T-cell (primary cell): ENCODE measurements at regions not wholly inside any gene's neighbourhood (a gene's known extent, or its start where the extent isn't known, plus 50 kb on each side); places are given as distances from the start of the nearest gene placed in this dataset.

Experiments
- ATAC-seq, 4 experiments: fragments of 200-7000 bp in 3 of 4; fragments of 150-1000 bp in 1 of 4; cut with Tn5 transposase; replicated peaks in 1 of 4; 1 replicate in 3 of 4; 2 replicates in 1 of 4; pipeline ENCODE4 v1.10.0; 2021; ENCODE audit warnings: moderate library complexity in 3 of 4, mild to moderate bottlenecking in 2 of 4, moderate number of reproducible peaks in 1 of 4
- CTCF ChIA-PET, 2 donors: fragments of 300-600 bp; sonication (Branson Sonifier 250); formaldehyde crosslinking; loops; one replicate each; lab custom pipeline; 2022; ENCODE audit warnings: antibody characterized with exemption in 2 of 2; lab: Charles Lee
- POLR2A ChIA-PET, 2 donors: fragments of 300-600 bp; sonication (Branson Sonifier 250); formaldehyde crosslinking; loops; one replicate each; lab custom pipeline; 2022; ENCODE audit warnings: antibody characterized with exemption in 2 of 2; lab: Charles Lee
- DNase-seq, 35 experiments: peaks; one replicate each; pipeline versions ENCODE4 v3.0.0 to v3.0.0-alpha.2; 2013 to 2023
- H3K27ac ChIP-seq: one replicate; pipeline ENCODE4 v1.5.1; 2013; ENCODE audit warnings: low read length
- H3K27me3 ChIP-seq, 2 experiments: replicated peaks in 1 of 2; 1 replicate in 1 of 2; 2 replicates in 1 of 2; pipeline versions ENCODE4 v1.6.1 to v1.7.0; 2013; ENCODE audit warnings: low read length in 1 of 2, mixed read lengths in 1 of 2; ENCODE audit not compliant: control insufficient read depth in 2 of 2, insufficient read depth in 2 of 2; ENCODE audit errors: extremely low read depth in 1 of 2
- H3K36me3 ChIP-seq, 2 donors: 1 replicate in 1 of 2; 2 replicates in 1 of 2; pipeline versions ENCODE4 v1.6.1 to v1.7.0; 2013; ENCODE audit warnings: low read length in 1 of 2; ENCODE audit not compliant: control insufficient read depth in 2 of 2, insufficient read depth in 1 of 2; ENCODE audit errors: extremely low read depth in 1 of 2
- H3K4me1 ChIP-seq, 2 experiments: 1 replicate in 1 of 2; 2 replicates in 1 of 2; pipeline versions ENCODE4 v1.6.1 to v1.7.0; 2013; ENCODE audit warnings: low read length in 2 of 2, mixed read lengths in 1 of 2; ENCODE audit not compliant: insufficient read depth in 2 of 2, control insufficient read depth in 1 of 2; ENCODE audit errors: extremely low read depth in 1 of 2
- H3K4me3 ChIP-seq, 2 donors: 1 replicate in 1 of 2; 2 replicates in 1 of 2; pipeline versions ENCODE4 v1.5.1 to v1.7.0; 2013; ENCODE audit warnings: mild to moderate bottlenecking in 2 of 2, low read length in 1 of 2, moderate library complexity in 1 of 2; ENCODE audit not compliant: control insufficient read depth in 1 of 2; ENCODE audit errors: extremely low read depth in 1 of 2
- H3K9me3 ChIP-seq: 2 replicates; pipeline ENCODE4 v1.7.0; 2013
- H3K27ac Mint-ChIP-seq, 2 donors: one replicate each; pipeline ENCODE4 v1.8.0; 2020 to 2021; ENCODE audit warnings: mild to moderate bottlenecking in 2 of 2, mixed read lengths in 2 of 2
- H3K27me3 Mint-ChIP-seq, 2 donors: one replicate each; pipeline ENCODE4 v1.8.0; 2021 to 2022; ENCODE audit warnings: mixed read lengths in 2 of 2
- H3K36me3 Mint-ChIP-seq: one replicate; pipeline ENCODE4 v1.8.0; 2021; ENCODE audit warnings: mixed read lengths
- H3K4me1 Mint-ChIP-seq, 3 donors: one replicate each; pipeline ENCODE4 v1.8.0; 2020 to 2022; ENCODE audit warnings: mixed read lengths in 3 of 3, mild to moderate bottlenecking in 1 of 3
- H3K4me3 Mint-ChIP-seq, 3 donors: one replicate each; pipeline ENCODE4 v1.8.0; 2020 to 2022; ENCODE audit warnings: mild to moderate bottlenecking in 3 of 3, mixed read lengths in 3 of 3, moderate library complexity in 3 of 3
- H3K9me3 Mint-ChIP-seq, 3 donors: one replicate each; pipeline ENCODE4 v1.8.0; 2020 to 2022; ENCODE audit warnings: mixed read lengths in 3 of 3
- WGBS: methylation state at CpG from one replicate; pipeline ENCODE4 v1.1.5; 2013; ENCODE audit warnings: missing lambda C conversion rate; ENCODE audit not compliant: insufficient coverage; 5-methylcytosine and 5-hydroxymethylcytosine counted together

- Histone ChIP-seq H3K36me3 (no peaks in the 10 kb centered on the region), H3K9me3 (no peaks in the 10 kb centered on the region), H3K27ac (no peak overlapping the region), H3K27me3 (no peaks in the 10 kb centered on the region), H3K4me1 (no peaks in the 10 kb centered on the region), H3K4me3 (no peak overlapping the region)
- ATAC-seq = no peak
- no peaks in the 10 kb centered on the region for H3K4me1 Mint-ChIP-seq
- WGBS = no CpG with 5 or more reads among the region's 2 CpGs
- DNase-seq = no peak
- H3K9me3 Mint-ChIP-seq = peaks cover 3 to 5% (median 4%) of the 10 kb centered on the region in 3 donors
- CTCF ChIA-PET = no interaction called here
- POLR2A ChIA-PET = no interaction called here
- H3K27ac Mint-ChIP-seq = no peak overlapping the region
- no peaks in the 10 kb centered on the region for H3K36me3 Mint-ChIP-seq
- no peak overlapping the region for H3K4me3 Mint-ChIP-seq
- H3K27me3 Mint-ChIP-seq = no peaks in the 10 kb centered on the region
Measured at GRCh38 chr10:24054421-24054820, 154.5 kb upstream of the KIAA1217 start.

GRCh38 chr10:24080207-24080606, 128.7 kb upstream of the KIAA1217 start:
- Histone ChIP-seq H3K27me3 (no peaks in the 10 kb centered on the region), H3K4me1 (no peaks in the 10 kb centered on the region), H3K36me3 (no peaks in the 10 kb centered on the region), H3K4me3 (no peak overlapping the region), H3K27ac (no peak overlapping the region), H3K9me3 (no peaks in the 10 kb centered on the region)
- WGBS = 90% methylated on average over 3 of the region's 4 CpGs
- Mint-ChIP-seq H3K27ac (no peak overlapping the region), H3K27me3 (peaks cover 0 to 4% of the 10 kb centered on the region in 2 donors), H3K36me3 (no peaks in the 10 kb centered on the region), H3K9me3 (peaks cover 0 to 12% (median 2%) of the 10 kb centered on the region in 3 donors), H3K4me1 (no peaks in the 10 kb centered on the region), H3K4me3 (no peak overlapping the region)
- CTCF ChIA-PET = interaction anchor here in 1 of 2 donors (0.5 kb wide), 1 partner anchor 88 kb away, joined by 4 read pairs; no protein-coding TSS in a partner anchor
- POLR2A ChIA-PET = no interaction called here
- ATAC-seq = no peak
- no peak for DNase-seq

DNA sequence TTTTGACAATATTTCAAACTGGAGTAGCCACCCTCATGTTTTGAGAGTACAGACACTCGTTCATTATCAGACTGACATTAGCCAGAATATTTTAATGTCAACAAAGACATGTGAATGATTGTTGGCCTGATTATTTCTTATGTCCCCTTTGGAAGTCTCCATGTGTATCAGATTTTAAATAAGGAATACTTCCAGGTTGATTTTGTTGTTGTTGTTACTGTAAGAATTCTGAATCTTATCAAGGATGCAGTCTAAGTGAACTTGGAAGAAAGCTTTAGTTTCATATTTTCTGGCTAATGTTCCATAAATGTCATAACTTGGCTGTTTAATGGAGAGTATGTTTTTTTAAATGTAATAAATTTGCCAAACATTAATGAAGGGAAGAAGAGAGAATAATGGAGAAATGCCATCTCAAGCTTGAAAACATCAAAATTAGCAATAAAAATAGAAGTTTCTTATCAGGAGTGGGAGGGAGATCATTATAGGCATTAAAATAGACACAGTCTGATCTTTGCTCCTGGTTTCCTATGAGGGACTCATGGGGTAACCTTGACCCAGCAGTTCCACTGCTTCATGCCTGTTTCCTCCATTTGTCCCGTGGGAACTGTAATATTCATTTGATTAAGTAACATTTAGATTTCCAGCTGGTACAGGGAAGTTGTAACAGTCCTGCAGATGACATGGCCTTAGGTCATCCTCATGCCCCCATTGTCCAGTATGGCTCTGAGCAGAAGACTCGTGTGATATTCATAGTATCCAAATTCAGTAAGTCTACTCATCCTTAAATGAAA, 122.4 kb upstream of the KIAA1217 start:
- ChIA-PET POLR2A (no interaction called here), CTCF (no interaction called here)
- Mint-ChIP-seq H3K36me3 (no peaks in the 10 kb centered on the region), H3K4me1 (no peaks in the 10 kb centered on the region), H3K27me3 (peaks cover 0 to 4% of the 10 kb centered on the region in 2 donors), H3K4me3 (no peak overlapping the region), H3K9me3 (peaks cover 4 to 14% (median 7%) of the 10 kb centered on the region in 3 donors), H3K27ac (no peak overlapping the region)
- H3K4me1 ChIP-seq = no peaks in the 10 kb centered on the region
- no peaks in the 10 kb centered on the region for H3K36me3 ChIP-seq
- ATAC-seq (no peak), DNase-seq (no peak)
- H3K27ac ChIP-seq = no peak overlapping the region
- H3K9me3 ChIP-seq = no peaks in the 10 kb centered on the region
- H3K27me3 ChIP-seq = no peaks in the 10 kb centered on the region
- no CpG with 5 or more reads among the region's 3 CpGs for WGBS
- H3K4me3 ChIP-seq = no peak overlapping the region

- Mint-ChIP-seq H3K4me1 (no peaks in the 10 kb centered on the region), H3K9me3 (peaks cover 4 to 13% (median 13%) of the 10 kb centered on the region in 3 donors), H3K36me3 (no peaks in the 10 kb centered on the region), H3K27me3 (no peaks in the 10 kb centered on the region), H3K4me3 (no peak overlapping the region), H3K27ac (no peak overlapping the region)
- ATAC-seq = no peak
- H3K4me1 ChIP-seq = no peaks in the 10 kb centered on the region
- POLR2A ChIA-PET = no interaction called here
- CTCF ChIA-PET = no interaction called here
- no peaks in the 10 kb centered on the region for H3K9me3 ChIP-seq
- H3K36me3 ChIP-seq = no peaks in the 10 kb centered on the region
- no peak for DNase-seq
- WGBS = no CpG with 5 or more reads among the region's 2 CpGs
- H3K27me3 ChIP-seq = no peaks in the 10 kb centered on the region
- H3K27ac ChIP-seq = no peak overlapping the region
- no peak overlapping the region for H3K4me3 ChIP-seq
Measured at GRCh38 chr10:24091256-24091655, 117.7 kb upstream of the KIAA1217 start.

DNA sequence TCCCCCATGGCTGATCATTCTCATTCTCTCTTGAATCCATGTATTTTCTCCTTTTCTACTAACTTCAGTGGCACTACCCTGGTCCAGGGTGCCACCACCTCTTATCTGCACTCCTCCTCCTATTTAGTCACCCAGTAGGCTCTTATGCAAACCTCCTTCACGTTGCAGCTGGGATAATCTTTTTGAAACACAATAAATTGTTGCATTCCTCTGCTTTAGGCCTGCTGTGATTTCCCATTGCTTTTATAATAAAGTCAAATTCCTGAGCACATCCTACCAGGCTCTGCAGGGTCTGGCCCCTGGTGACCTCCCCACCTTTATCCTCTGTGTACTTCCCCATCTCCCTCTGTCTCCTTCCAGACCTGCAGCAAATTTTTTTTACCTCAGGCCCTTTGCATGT, 112.7 kb upstream of the KIAA1217 start:
- no peak for DNase-seq
- Histone ChIP-seq H3K27me3 (no peaks in the 10 kb centered on the region), H3K36me3 (no peaks in the 10 kb centered on the region), H3K4me1 (no peaks in the 10 kb centered on the region), H3K9me3 (no peaks in the 10 kb centered on the region), H3K4me3 (no peak overlapping the region), H3K27ac (no peak overlapping the region)
- H3K4me1 Mint-ChIP-seq = no peaks in the 10 kb centered on the region
- no peak overlapping the region for H3K27ac Mint-ChIP-seq
- CTCF ChIA-PET = no interaction called here
- no peaks in the 10 kb centered on the region for H3K27me3 Mint-ChIP-seq
- peaks cover 3 to 11% (median 10%) of the 10 kb centered on the region in 3 donors for H3K9me3 Mint-ChIP-seq
- no peaks in the 10 kb centered on the region for H3K36me3 Mint-ChIP-seq
- no CpG with 5 or more reads among the region's 1 CpG for WGBS
- POLR2A ChIA-PET = no interaction called here
- ATAC-seq = no peak
- no peak overlapping the region for H3K4me3 Mint-ChIP-seq

- Histone ChIP-seq H3K9me3 (no peaks in the 10 kb centered on the region), H3K27me3 (no peaks in the 10 kb centered on the region), H3K27ac (no peak overlapping the region), H3K4me1 (no peaks in the 10 kb centered on the region), H3K4me3 (no peak overlapping the region), H3K36me3 (no peaks in the 10 kb centered on the region)
- no peak for ATAC-seq
- no peak overlapping the region for H3K4me3 Mint-ChIP-seq
- H3K9me3 Mint-ChIP-seq = peaks cover 3 to 10% (median 6%) of the 10 kb centered on the region in 3 donors
- ChIA-PET CTCF (no interaction called here), POLR2A (no interaction called here)
- H3K36me3 Mint-ChIP-seq = no peaks in the 10 kb centered on the region
- no peak for DNase-seq
- WGBS = 75% methylated on average over 7 of the region's 7 CpGs
- no peak overlapping the region for H3K27ac Mint-ChIP-seq
- no peaks in the 10 kb centered on the region for H3K27me3 Mint-ChIP-seq
- H3K4me1 Mint-ChIP-seq = no peaks in the 10 kb centered on the region
Measured at GRCh38 chr10:24097751-24098207, 111.2 kb upstream of the KIAA1217 start.
